NCI-H1092 treated with DMSO at 0.1 percent for 48 hours (cell line): ENCODE measurements at regions not wholly inside any gene's neighbourhood (a gene's known extent, or its start where the extent isn't known, plus 50 kb on each side); places are given as distances from the start of the nearest gene placed in this dataset.
"Not testable (repeated sequence)": the region's sequence is repeated elsewhere in the genome, so short reads cannot be mapped to it uniquely, and the experiment has no call there.

Source experiments
- DNase-seq: peaks from one replicate; lab custom pipeline; 2025; lab: John Stamatoyannopoulos, UW

GRCh38 chr2:61677306-61677705, 139.2 kb upstream of the XPO1 start:
- no peak for DNase-seq

- DNase-seq, result no peak
Measured at GRCh38 chr2:61675204-61675603, 137.0 kb upstream of the XPO1 start.

GRCh38 chr2:61671561-61672315, 133.6 kb upstream of the XPO1 start:
- no peak for DNase-seq

GRCh38 chr2:61670591-61671501, 132.7 kb upstream of the XPO1 start:
- DNase-seq, result no peak

GRCh38 chr2:61664190-61664589, 126.0 kb upstream of the XPO1 start:
- DNase-seq, result no peak

- DNase-seq, result no peak
Measured at GRCh38 chr2:61662990-61663389, 124.8 kb upstream of the XPO1 start.

- DNase-seq, result no peak
Measured at GRCh38 chr2:61660511-61661388, 122.6 kb upstream of the XPO1 start.

- peak; percentile 19 for DNase-seq
Measured at GRCh38 chr2:61658841-61659780, 121.0 kb upstream of the XPO1 start.

GRCh38 chr2:61649946-61650345, 111.8 kb upstream of the XPO1 start:
- DNase-seq, result not testable (repeated sequence)

GRCh38 chr2:61649021-61649420, 110.9 kb upstream of the XPO1 start:
- no peak for DNase-seq

GRCh38 chr2:61647044-61647443, 108.9 kb upstream of the XPO1 start:
- no peak for DNase-seq

GRCh38 chr2:61645911-61646310, 107.8 kb upstream of the XPO1 start:
- DNase-seq, result no peak

GRCh38 chr2:61643153-61643552, 105.0 kb upstream of the XPO1 start:
- not testable (repeated sequence) for DNase-seq

- no peak for DNase-seq
Measured at GRCh38 chr2:61640406-61640805, 102.2 kb upstream of the XPO1 start.

- DNase-seq, result no peak
Measured at GRCh38 chr2:61639721-61640120, 101.6 kb upstream of the XPO1 start.

- DNase-seq, result no peak
Measured at GRCh38 chr2:61636686-61637085, 98.5 kb upstream of the XPO1 start.

- no peak for DNase-seq
Measured at GRCh38 chr2:61634512-61634911, 96.4 kb upstream of the XPO1 start.

GRCh38 chr2:61633250-61633649, 95.1 kb upstream of the XPO1 start:
- DNase-seq, result no peak

- no peak for DNase-seq
Measured at GRCh38 chr2:61632276-61633169, 94.4 kb upstream of the XPO1 start.

GRCh38 chr2:61631321-61631720, 93.2 kb upstream of the XPO1 start:
- no peak for DNase-seq
